OCI-LY3 (cell line): ENCODE measurements at regions not wholly inside any gene's neighbourhood (a gene's known extent, or its start where the extent isn't known, plus 50 kb on each side); places are given as distances from the start of the nearest gene placed in this dataset.

Source experiments
- CTCF ChIP-seq: fragments of 200-600, 300-600 bp; sonication (generic); IDR thresholded peaks from 2 replicates; pipeline ENCODE4 v1.5.1; 2014; ENCODE audit warnings: antibody characterized with exemption, low read length, low read depth
- EZH2phosphoT487 ChIP-seq: fragments of 200-600 bp; shearing (Covaris generic); IDR thresholded peaks from 2 replicates; pipeline ENCODE4 v1.6.1; 2018; ENCODE audit warnings: antibody characterized with exemption, mixed run types, low read depth

- TF ChIP-seq CTCF: no peak
- no peak for TF ChIP-seq EZH2phosphoT487
Measured at GRCh38 chr3:187531831-187532230, 138.4 kb downstream of the SST start.
